ENCODE measurements at regions not wholly inside any gene's neighbourhood (a gene's known extent, or its start where the extent isn't known, plus 50 kb on each side); places are given as distances from the start of the nearest gene placed in this dataset.

- no peak for DNase-seq (ENCODE audit: low spot score)
Observed at GRCh38 chr13:74194846-74195245, 60.6 kb upstream of the KLF12 start.

- DNase-seq (ENCODE audit: low spot score): no peak
Observed at GRCh38 chr13:74193391-74193790, 59.2 kb upstream of the KLF12 start.

- DNase-seq (ENCODE audit: low spot score): no peak
Observed at GRCh38 chr13:74191410-74191809, 57.2 kb upstream of the KLF12 start.

GRCh38 chr13:74190999-74191398 lies 56.8 kb upstream of the KLF12 start:
- DNase-seq (ENCODE audit: low spot score): no peak

- DNase-seq (ENCODE audit: low spot score): no peak
Observed at GRCh38 chr13:74187564-74187963, 53.4 kb upstream of the KLF12 start.

- no peak for DNase-seq (ENCODE audit: low spot score)
Observed at GRCh38 chr13:74184283-74184682, 50.1 kb upstream of the KLF12 start.

Measured in hematopoietic multipotent progenitor cell treated with erythropoietin and hydrocortisone succinate and interleukin-3 and kit ligand, for 17 days (in vitro differentiated cells).